NCI-H82 (cell line): ENCODE measurements at regions not wholly inside any gene's neighbourhood (a gene's known extent, or its start where the extent isn't known, plus 50 kb on each side); places are given as distances from the start of the nearest gene placed in this dataset.

Experiments used
- DNase-seq: peaks from one replicate; lab custom pipeline; 2025; lab: John Stamatoyannopoulos, UW

DNA sequence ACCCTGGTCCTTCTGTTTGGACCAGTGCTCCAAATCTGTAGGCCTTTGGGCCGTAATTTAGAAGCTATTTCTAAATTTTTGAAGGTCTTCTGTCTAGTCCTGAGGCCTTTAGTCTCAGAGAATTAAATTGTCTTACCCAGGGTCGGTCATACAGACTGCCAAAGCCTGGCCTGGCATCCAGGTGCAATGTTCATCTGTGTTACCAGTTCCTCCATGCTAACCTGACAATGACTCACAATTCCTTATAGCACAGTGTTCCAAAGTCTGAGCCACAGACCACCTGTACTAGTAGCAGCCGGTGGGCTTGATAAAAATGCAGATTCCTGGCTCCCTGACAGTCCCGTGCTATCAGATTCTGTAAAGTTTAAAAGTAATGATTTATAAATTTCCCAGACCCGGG lies 77.7 kb upstream of the MAP4K3 start:
- DNase-seq = no peak

DNA sequence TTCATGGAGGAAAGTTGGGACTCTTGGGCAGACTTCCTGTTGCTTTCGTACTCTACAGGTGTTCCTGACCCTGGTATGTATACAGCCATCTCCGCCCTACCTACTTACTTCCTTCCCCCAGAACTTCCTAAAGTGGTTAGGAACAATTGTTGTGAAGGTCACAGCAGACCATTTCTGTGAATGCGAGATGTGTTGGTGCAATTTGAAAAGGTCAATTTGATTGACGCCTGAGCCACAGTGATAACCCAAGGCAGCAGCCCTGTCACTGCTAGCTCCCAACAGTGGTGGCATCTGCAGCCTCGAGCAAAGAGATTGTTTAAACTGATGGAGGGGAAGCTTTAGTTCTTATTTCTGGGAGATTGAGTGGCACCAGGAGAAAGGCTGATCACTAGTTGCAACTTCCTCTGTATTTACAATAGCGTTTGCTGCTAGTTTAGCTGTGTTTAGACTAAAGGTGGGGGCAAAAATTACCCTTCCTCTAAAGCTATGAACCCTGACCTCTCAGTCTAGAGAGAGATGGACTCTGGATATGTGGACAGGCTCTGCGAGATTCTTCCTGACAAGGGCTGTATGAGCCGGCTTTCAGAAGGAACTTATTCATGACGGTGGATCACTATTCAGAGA lies 78.3 kb upstream of the MAP4K3 start:
- DNase-seq = no peak

DNA sequence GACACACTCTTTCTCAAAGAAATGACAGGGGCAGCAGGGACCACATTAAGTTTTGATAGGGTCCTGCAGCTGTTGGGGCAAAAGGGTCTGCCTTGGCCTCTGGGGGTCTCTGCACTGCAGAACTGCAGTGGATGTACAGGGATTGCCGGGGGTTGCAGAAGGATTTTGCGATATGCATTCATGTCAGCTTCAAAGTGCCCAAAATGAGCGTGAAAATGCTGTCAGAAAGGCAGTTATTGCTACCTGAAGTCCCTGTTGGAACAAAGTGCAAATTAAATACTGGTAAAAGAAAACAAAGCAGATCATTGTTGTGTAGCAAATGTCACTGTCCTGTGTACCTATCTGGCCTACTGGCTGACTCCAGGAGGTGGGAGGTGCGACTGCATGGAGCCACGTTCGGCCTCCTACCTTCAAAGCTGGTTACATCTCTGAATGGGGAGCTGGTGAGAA lies 78.8 kb upstream of the MAP4K3 start:
- no peak for DNase-seq

DNA sequence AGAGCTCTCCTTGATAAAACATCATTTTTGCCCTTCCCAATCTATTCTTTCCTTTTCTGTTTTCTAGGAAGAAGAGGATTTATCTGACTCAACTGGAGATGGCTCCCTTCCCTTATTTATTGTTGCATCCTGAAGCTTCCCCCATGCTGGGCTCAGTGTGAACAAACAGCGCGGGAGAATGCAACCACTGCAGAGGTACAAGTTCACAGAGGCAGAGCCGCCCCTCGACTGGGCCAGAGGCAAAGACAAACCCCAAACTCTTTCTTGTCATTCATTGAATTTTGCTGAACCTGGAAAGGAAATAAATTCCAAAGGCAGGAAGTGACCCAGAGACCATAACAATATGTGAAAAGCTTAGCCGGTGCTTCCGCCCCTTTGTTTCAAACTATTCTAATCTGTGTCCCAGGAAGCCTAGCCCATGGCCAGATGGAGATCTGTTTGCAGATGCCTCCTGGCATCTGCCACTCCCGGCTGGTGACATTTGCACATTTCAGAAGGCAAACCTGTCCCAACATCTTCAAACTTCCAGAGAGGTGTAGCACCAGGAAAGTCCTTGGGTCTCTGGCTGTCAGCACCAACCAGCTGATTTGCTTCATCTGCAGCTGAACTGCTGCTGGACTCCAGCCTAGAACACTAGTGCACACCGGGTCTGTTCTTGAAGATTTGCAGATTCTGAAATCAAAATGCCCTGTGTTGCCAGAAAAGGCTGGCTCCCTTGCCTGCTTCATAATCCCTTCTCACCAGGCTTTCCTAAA lies 79.4 kb upstream of the MAP4K3 start:
- peak; percentile 65 for DNase-seq

DNA sequence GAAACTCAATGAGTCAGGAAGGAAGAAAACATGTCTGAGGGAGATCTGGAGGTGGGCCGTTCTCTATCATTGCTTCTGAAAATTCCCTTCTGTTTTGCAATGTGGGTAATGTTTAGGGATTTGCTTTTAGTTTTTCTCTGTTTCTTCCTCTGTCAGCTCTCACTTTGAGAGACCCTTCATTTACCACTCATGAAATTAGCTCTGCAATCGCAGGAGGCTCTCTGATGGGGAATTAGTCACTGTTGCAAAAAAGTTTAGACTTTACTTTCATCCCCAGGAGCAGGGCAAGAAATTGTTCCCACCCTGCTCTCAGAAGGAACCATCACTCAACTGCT lies 80.0 kb upstream of the MAP4K3 start:
- no peak for DNase-seq

DNA sequence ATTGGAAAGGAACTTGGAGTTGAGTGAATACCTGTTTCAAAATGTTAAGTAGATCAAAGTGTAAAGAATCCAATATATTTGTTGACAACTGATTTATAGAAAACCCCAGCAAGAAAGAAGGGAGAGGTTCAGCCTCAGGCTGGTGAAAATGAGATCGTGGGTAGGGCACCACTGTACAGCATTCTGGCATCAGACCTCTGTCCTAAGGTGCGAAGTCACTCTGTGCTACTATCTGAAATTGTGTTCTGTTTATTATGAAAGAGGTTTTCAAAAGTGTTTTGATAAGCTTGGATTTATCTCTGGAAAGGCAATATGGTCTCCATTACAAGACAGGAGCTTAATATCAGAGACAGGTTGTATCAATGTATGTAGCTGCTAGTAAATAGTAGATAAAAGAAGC lies 80.5 kb upstream of the MAP4K3 start:
- no peak for DNase-seq

DNA sequence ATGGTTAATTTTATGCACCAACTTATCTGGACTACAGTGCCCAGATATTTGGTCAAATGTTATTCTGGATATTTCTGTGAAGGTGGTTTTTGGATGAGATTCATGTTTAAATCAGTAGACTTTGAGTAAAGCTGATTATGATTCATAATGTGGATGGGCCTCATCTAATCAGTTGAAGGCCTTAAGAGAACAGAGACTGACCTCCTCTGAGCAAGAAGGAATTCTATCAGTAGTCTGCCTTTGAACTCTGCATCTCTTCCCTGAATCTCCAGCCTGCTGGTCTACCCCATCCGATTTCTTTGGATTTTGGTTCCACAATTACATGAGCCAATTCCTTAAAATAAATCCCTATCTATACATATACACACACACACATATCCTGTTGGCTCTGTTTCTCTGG lies 82.8 kb upstream of the MAP4K3 start:
- no peak for DNase-seq

DNA sequence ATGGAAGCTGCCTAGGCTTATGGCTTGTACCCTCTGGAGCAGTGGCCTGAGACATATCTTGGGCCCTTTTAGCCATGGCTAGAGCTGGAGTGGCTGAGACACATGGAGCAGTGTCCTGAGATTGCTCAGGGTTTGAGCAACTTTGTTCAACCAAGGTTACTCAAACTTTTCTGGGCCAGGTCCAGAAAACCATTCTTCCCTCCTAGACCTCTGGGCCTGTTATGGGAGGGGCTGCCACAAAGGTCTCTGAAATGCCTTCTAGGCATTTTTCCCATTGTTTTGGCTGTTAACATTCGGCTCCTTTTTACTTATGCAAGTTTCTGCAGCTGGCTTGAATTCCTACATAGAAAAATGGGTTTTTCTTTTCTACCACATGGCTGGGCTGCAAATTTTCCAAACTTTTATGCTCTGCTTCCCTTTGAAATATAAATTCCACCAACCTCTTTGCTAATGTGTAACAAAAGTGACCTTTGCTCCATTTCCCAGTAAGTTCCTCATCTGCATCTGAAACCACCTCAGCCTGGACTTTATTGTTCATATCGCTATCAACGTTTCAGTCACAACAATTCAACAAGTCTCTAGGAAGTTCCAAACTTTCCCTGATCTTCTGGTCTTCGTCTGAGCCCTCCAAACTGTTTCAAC lies 84.9 kb upstream of the MAP4K3 start:
- DNase-seq = no peak

DNA sequence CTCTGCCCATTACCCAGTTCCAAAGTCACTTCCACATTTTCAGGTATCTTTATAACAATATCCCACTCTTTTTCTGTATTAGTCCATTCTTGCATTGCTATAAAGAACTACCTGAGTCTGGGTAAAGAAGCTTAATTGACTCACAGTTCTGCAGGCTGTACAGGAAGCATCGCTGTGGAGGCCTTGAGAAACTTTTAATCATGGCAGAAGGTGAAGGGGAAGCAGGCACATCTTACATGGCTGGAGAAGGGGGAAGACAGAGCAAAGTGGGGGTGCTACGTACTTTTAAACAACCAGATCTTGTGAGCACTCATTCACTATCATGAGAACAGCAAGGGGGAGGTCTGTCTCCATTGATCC lies 85.4 kb upstream of the MAP4K3 start:
- no peak for DNase-seq

DNA sequence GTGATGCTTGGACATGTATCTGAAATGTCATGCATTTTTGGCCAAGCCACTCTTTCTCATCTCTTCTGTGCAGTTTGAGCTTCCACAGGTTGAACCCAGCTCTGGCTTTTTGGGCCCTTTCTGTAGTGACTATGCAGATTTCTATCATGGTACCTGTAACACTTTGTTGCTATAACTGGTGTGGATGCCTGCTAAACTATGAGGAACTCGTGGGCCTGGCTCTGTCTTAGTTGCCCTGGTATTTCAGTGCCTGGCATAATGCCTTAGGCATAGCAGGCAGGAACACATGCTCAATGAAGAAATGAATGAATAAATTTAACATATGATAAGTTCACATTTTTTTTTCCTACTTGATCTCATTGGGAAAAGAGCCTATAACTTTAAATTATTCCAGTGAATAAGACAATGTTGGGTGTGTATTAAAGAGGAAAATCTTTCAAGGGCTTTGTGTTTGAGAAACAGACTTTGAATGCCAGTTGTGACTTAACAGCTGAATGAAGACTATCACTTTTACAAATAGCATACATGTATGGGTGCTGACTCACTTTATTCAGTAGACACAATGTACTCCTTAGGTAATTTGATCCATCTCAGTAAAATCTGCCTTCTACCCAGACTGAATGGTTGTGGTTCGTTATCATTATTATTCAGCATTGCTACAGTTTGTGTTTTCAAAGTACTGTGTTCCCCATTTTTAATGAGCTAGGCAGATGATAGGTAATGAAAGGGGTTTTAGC lies 86.4 kb upstream of the MAP4K3 start:
- no peak for DNase-seq

DNA sequence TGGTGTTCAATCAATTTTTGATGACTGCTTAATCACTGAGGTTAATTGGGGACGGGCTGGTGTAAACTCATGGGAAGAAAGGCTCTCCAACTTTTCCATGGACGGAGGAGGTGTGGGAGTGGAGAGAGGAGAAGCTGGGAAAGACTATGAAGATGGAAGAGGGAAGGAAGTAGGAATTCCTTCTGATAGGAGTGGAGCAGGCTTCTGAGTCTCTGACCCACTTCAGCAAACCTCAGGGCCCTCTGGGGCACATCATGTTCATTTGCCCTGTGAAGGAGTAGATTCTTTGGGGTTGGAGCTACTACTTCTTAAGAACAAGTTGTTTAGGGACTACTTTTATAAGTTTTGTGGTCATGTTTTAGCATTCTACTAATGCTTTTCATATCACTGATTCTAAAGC lies 87.0 kb upstream of the MAP4K3 start:
- DNase-seq = no peak

DNA sequence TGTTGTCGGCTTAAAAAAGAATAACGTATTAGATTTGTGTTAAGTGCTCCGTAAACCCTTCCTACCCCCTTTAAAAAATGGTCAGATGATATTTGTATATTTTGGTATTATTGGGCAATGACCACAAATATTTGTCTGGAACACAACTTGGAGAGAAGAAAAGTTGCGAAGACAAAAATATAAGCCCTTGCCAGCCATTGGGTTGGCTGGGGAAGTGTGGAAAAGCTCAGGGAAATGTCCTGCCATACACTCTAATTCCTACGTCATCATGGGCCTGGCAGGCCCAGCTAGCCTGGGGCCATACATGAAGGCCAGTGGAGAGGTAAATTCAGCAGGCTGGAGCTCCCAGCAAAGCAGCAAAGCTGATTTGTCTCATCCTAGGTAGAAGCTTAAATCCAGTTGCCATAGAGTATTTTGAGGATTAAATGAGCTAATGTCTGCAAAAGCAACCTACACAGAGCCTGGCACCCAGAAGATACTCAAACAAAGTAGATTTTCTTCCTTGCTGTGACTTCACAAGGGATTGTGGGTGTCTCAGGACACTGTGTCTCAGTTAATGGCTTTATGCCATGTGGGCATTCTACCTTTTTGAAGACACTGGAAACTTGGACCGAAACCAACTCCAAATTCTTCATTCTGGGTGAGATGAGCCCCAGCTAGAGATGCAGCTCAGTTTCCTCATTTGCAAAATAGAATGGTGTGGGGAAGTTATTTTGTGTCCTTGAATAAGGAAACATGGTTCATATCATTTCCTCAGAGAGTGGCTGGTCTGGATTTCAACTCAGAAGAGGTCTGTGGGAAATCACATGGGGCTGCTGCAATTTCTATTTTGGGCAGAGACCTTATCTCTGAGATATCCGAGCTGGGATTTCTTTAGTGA lies 87.9 kb upstream of the MAP4K3 start:
- DNase-seq = peak; percentile 47

DNA sequence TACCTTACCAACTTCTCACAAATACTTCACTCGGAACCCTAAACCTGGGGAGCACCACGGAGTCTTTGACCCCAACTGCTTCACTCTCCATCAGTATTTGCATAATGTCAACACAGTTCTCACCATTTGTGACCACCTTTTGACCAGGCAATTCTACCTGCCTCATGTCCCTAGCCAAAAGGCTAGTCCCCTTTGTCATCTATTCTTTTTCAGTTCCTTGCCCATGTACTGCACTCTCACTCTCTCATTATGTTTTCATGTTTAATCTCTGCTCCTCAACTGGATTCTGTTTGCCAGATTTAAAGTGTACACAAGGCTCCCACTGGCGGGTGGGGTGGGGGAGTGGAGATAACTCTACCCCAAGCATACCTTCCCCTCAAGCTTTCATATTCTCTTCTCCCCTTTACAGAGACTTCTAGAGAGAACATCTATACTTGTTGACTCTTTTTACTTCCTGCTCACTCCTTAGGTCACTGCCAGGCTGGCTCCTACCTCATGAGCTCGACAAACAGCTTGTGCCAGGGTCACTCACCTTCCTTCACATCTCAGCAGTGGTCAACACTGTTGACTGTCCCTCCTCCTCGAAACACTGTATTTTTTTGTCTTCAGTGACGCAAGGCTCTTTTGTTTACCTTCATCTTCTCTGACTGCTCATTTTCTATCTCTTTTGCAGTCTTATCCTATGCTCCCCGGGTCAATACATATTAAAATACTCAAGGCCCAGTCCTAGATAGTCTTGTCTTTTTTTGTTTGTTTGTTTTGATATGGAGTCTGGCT lies 88.7 kb upstream of the MAP4K3 start:
- no peak for DNase-seq

DNA sequence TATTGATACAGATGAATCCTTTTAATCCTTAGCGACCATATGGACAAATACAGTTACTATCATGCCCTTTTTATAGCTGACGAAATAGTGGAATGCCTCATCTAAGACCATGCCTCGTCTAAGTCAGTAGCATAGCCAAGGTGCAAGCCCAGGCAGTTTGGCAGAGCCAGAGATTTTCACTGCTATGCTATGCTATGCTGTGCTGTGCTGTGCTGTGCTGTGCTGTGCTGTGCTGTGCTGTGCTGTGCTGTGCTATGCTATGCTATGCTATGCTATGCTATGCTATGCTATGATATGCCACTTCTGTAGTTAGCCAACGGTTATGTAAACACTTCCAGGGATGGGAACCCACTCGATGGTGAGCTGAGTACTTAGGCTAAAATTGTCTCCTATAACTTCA lies 91.6 kb upstream of the MAP4K3 start:
- DNase-seq = peak; percentile 61

DNA sequence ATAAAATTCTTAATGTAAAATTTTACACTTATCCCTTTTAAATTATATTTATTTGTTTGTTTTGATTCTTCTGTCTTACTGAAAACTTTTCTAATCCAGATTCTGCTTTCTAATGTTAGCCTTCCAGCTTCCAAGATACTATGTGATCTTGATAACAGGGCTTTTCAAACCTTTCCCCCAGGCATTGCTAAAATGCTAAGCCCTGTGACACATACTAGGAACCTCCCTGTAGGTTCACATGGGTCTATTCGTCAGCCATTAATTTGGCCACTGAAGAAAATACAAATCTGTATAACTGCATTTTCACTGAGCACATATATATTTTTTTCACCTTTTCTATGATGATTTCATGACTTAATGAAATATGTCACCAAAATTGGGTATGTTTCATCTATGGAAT lies 92.8 kb upstream of the MAP4K3 start:
- no peak for DNase-seq

DNA sequence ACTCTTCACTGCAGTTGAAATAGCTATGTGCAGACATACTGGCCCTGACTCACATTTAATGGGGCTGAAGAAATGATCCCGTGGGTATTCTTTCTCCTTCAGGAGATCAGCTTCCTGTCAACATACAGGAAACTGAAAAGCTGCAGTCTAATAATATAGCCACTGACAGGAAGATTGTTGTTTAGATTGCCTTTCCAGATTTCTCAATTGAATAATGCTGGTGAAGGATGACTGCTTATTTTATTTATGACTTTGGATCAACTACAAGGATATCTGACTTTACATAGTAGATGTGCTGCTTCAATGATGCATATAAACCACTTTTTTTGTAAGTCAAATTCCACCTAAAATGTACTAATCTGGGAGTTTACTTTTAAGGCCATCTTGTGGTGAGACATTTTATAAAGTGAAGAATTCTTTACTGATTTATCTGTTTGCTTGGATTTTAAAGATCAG lies 93.4 kb upstream of the MAP4K3 start:
- DNase-seq = no peak

DNA sequence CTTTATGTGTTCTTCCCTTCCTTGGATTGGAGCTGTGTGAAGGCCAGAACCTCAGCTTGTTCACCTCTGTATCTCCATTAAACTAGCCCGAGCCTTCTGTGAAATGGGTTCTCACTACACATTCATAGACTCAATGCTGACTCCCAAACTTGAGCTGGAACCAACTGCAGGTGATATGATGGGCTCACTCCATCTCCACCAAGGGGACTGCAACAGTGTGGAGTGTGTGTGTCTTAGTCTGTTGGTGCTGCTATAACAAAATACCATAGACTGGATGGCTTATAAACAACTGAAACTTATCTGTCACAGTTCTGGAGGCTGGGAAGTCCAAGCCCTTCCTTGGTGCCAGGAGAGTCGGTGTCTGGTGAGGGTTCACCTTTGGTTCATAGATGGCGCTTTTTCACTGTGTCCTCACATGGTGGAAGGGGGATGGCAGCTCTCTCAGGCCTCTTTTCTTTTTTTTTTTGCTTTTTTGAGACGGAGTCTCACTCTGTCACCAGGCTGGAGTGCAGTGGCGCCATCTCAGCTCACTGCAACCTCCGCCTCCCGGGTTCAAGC lies 94.2 kb upstream of the MAP4K3 start:
- DNase-seq = no peak

DNA sequence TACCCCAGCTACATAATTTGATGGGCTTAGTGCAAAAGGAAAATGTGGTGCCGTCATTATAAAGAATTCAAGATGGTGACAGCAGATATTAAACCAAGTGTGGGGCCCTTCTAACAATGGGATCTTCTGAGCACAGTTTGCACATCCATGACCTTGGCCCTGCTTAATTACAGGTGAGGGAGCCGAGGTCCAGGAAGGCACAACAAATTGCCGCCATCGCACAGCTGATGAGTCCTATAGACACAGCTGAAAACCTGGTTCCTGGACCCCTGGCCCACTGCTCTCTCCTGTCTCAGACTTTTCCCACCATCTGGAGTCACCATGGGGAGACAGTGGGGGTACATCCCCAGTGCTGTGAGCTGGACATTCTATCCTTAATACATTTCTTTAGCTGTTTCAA lies 95.8 kb upstream of the MAP4K3 start:
- DNase-seq = no peak

DNA sequence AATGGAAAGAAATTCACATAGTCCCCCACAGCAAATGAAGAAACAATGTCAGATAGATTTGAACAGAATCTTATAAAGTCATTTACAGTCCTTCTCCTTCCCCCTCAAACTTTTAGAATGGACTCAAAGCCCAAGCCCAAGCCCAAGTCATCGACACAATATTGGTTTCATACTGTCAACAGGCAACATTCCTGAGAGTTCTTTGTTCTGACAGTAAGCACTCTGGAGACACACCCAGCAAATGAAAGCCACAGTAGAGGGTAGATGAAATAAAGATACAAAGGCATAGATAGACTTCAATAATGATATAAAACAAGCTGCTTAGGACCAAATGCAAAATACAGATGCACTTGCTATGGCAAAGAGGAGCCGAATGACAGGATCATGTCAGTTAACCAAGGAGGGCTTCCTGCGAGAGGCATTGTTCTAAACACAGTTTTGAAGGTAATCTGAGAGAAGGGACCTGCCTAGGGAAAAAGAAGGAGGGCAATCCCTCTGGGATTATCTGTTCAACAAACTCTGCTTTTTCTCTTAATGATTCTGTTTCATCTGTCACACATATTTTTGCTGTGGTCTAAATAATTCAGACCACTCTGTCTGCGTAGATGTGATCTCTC lies 97.1 kb upstream of the MAP4K3 start:
- DNase-seq = no peak

DNA sequence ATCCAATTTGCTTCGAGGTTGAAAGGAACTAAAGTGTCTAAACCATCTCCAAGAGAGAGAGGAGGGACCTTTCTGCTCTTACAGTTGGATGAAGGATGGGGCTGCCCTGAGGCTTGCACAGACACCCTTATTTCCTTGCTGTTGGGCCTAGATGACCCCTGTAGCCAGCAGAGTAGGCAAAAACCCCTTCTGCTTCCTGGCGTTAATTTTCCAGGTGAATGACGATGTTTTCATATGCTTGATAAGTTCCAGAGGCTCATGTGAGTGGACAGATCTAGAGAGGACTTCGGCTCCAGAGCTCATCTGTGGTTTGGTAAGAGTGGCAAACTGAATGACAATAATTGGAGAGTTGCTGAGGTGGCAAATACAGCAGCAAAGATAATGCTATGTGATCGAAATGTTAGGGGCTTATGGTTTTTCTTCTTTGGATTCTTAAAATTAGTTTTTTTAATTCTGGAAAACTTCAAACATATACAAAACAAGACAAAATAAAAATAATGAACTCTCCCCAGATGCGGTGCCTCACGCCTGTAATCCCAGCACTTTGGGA lies 98.6 kb upstream of the MAP4K3 start:
- no peak for DNase-seq
